ENCODE measurements at regions not wholly inside any gene's neighbourhood (a gene's known extent, or its start where the extent isn't known, plus 50 kb on each side); places are given as distances from the start of the nearest gene placed in this dataset.

- Mint-ChIP-seq H3K27me3 (ENCODE audit: unreplicated experiment) (peaks cover 2% of the 10 kb centered on the region), H3K9me3 (ENCODE audit: unreplicated experiment) (peaks cover 3% of the 10 kb centered on the region), H3K36me3 (ENCODE audit: low read depth, unreplicated experiment) (no peaks in the 10 kb centered on the region), H3K27ac (ENCODE audit: unreplicated experiment) (no peak overlapping the region), H3K4me3 (ENCODE audit: unreplicated experiment) (no peak overlapping the region), H3K4me1 (ENCODE audit: unreplicated experiment) (peaks cover 6% of the 10 kb centered on the region)
- no peak for DNase-seq (ENCODE audit: low spot score)
- TF ChIP-seq, protein P1, sequence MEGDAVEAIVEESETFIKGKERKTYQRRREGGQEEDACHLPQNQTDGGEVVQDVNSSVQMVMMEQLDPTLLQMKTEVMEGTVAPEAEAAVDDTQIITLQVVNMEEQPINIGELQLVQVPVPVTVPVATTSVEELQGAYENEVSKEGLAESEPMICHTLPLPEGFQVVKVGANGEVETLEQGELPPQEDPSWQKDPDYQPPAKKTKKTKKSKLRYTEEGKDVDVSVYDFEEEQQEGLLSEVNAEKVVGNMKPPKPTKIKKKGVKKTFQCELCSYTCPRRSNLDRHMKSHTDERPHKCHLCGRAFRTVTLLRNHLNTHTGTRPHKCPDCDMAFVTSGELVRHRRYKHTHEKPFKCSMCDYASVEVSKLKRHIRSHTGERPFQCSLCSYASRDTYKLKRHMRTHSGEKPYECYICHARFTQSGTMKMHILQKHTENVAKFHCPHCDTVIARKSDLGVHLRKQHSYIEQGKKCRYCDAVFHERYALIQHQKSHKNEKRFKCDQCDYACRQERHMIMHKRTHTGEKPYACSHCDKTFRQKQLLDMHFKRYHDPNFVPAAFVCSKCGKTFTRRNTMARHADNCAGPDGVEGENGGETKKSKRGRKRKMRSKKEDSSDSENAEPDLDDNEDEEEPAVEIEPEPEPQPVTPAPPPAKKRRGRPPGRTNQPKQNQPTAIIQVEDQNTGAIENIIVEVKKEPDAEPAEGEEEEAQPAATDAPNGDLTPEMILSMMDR (IDR thresholded peaks at IDR 0.05; ENCODE audit: unreplicated experiment), result no peak
Observed at GRCh38 chr4:3643518-3644433, 111.6 kb upstream of the LRPAP1 start.

DNA sequence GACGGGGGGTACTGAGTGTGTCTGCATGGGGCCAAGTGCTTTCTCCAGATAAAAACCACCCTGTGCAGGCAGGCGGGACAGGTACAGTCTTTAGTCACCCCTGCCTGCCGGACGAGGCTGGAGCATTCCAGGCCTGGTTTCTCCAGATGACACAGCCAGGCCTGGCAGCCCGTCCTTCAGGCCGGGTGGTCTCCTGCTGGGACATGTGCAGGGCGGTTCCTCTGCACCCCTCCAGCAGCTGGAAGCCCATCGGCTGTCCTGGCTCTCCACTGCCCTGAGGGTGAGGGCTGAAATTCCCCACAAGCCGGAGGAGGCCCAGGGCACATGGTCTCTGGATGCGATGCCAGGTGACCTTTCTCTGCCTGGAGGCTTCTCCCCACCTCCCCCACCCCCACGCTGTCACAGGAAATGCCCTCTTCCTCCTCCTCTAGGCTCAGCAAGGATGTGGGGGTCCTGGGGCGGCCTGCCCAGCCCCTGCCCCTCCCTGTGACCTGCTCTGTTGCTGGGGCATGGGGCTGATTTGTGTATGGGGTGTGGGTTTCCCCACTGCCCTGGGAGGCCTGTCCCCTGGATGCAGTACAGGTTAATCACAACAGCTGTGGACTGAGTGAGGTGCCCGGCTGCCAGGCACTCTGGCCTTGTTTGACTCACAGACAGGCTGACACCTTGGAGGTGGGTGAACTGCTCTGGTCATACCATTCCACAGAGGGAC is 110.7 kb upstream of the LRPAP1 start:
- Mint-ChIP-seq H3K9me3 (ENCODE audit: unreplicated experiment) (peaks cover 3% of the 10 kb centered on the region), H3K27ac (ENCODE audit: unreplicated experiment) (no peak overlapping the region), H3K4me3 (ENCODE audit: unreplicated experiment) (no peak overlapping the region), H3K4me1 (ENCODE audit: unreplicated experiment) (peaks cover 6% of the 10 kb centered on the region), H3K27me3 (ENCODE audit: unreplicated experiment) (peaks cover 2% of the 10 kb centered on the region), H3K36me3 (ENCODE audit: low read depth, unreplicated experiment) (no peaks in the 10 kb centered on the region)
- DNase-seq (ENCODE audit: low spot score), result no peak
- TF ChIP-seq, protein P1 (IDR thresholded peaks at IDR 0.05; ENCODE audit: unreplicated experiment), result no peak

- Mint-ChIP-seq H3K27me3 (ENCODE audit: unreplicated experiment) (peaks cover 2% of the 10 kb centered on the region), H3K4me3 (ENCODE audit: unreplicated experiment) (no peak overlapping the region), H3K4me1 (ENCODE audit: unreplicated experiment) (peaks cover 6% of the 10 kb centered on the region), H3K27ac (ENCODE audit: unreplicated experiment) (no peak overlapping the region), H3K9me3 (ENCODE audit: unreplicated experiment) (peaks cover 2% of the 10 kb centered on the region), H3K36me3 (ENCODE audit: low read depth, unreplicated experiment) (no peaks in the 10 kb centered on the region)
- no peak for DNase-seq (ENCODE audit: low spot score)
- TF ChIP-seq, protein P1 (IDR thresholded peaks at IDR 0.05; ENCODE audit: unreplicated experiment), result no peak
Observed at GRCh38 chr4:3642056-3642630, 109.9 kb upstream of the LRPAP1 start.

- TF ChIP-seq, protein P1 (IDR thresholded peaks at IDR 0.05; ENCODE audit: unreplicated experiment), result no peak
- Mint-ChIP-seq H3K4me1 (ENCODE audit: unreplicated experiment) (peaks cover 6% of the 10 kb centered on the region), H3K36me3 (ENCODE audit: low read depth, unreplicated experiment) (no peaks in the 10 kb centered on the region), H3K9me3 (ENCODE audit: unreplicated experiment) (no peaks in the 10 kb centered on the region), H3K27ac (ENCODE audit: unreplicated experiment) (no peak overlapping the region), H3K4me3 (ENCODE audit: unreplicated experiment) (no peak overlapping the region), H3K27me3 (ENCODE audit: unreplicated experiment) (peaks cover 2% of the 10 kb centered on the region)
- no peak for DNase-seq (ENCODE audit: low spot score)
Observed at GRCh38 chr4:3641501-3641900, 109.3 kb upstream of the LRPAP1 start.

All from endothelial cell (in vitro differentiated cells).